Ovary (tissue), 3 donors: ENCODE measurements at regions not wholly inside any gene's neighbourhood (a gene's known extent, or its start where the extent isn't known, plus 50 kb on each side); places are given as distances from the start of the nearest gene placed in this dataset.

Experiments
- POLR2A ChIP-seq: fragments of 450-650 bp; IDR thresholded peaks from one replicate; pipeline ENCODE4 v1.6.1; 2017; ENCODE audit warnings: antibody characterized with exemption, mild to moderate bottlenecking, moderate library complexity
- TF ChIP-seq, protein P1 (sequence below), 3 donors: fragments of 450-650 bp in 2 of 3; fragments of 200-600 bp in 1 of 3; IDR thresholded peaks; one replicate each; pipeline versions ENCODE4 v1.5.1 to v1.8.0; 2016 to 2022; ENCODE audit warnings: antibody characterized with exemption in 3 of 3, mild to moderate bottlenecking in 1 of 3
- donor health status: DM: no; HTN: no; CAD: no.

- TF ChIP-seq, protein P1, sequence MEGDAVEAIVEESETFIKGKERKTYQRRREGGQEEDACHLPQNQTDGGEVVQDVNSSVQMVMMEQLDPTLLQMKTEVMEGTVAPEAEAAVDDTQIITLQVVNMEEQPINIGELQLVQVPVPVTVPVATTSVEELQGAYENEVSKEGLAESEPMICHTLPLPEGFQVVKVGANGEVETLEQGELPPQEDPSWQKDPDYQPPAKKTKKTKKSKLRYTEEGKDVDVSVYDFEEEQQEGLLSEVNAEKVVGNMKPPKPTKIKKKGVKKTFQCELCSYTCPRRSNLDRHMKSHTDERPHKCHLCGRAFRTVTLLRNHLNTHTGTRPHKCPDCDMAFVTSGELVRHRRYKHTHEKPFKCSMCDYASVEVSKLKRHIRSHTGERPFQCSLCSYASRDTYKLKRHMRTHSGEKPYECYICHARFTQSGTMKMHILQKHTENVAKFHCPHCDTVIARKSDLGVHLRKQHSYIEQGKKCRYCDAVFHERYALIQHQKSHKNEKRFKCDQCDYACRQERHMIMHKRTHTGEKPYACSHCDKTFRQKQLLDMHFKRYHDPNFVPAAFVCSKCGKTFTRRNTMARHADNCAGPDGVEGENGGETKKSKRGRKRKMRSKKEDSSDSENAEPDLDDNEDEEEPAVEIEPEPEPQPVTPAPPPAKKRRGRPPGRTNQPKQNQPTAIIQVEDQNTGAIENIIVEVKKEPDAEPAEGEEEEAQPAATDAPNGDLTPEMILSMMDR (IDR thresholded peaks at IDR 0.05): no peak
- no peak for TF ChIP-seq POLR2A
These were observed 404.8 kb upstream of the GALNT5 start for GRCh38 chr2:156852681-156853080.
